Dermis blood vessel endothelial cell (primary cell): ENCODE measurements at regions not wholly inside any gene's neighbourhood (a gene's known extent, or its start where the extent isn't known, plus 50 kb on each side); places are given as distances from the start of the nearest gene placed in this dataset.
A peak's percentile ranks its signal among the peaks of the same experiment; 100 is the strongest.
"Not testable (repeated sequence)": the region's sequence is repeated elsewhere in the genome, so short reads cannot be mapped to it uniquely, and the experiment has no call there.

Experiments
- DNase-seq: peaks from one replicate; pipeline ENCODE4 v3.0.0; 2010

- DNase-seq: no peak
Observed at GRCh38 chr10:129057856-129058663, 409.0 kb upstream of the MGMT start.

GRCh38 chr10:129058664-129059155, 408.3 kb upstream of the MGMT start:
- no peak for DNase-seq

- no peak for DNase-seq
Observed at GRCh38 chr10:129059977-129060376, 407.1 kb upstream of the MGMT start.

GRCh38 chr10:129063212-129063611, 403.8 kb upstream of the MGMT start:
- no peak for DNase-seq

- no peak for DNase-seq
Observed at GRCh38 chr10:129063877-129064276, 403.2 kb upstream of the MGMT start.

- not testable (repeated sequence) for DNase-seq
Observed at GRCh38 chr10:129066529-129066928, 400.5 kb upstream of the MGMT start.

GRCh38 chr10:129071411-129071810, 395.6 kb upstream of the MGMT start:
- DNase-seq: not testable (repeated sequence)

GRCh38 chr10:129074939-129075338, 392.1 kb upstream of the MGMT start:
- DNase-seq: no peak

GRCh38 chr10:129075508-129075907, 391.5 kb upstream of the MGMT start:
- no peak for DNase-seq

- DNase-seq: no peak
Observed at GRCh38 chr10:129075927-129076326, 391.1 kb upstream of the MGMT start.

- no peak for DNase-seq
Observed at GRCh38 chr10:129078346-129078745, 388.7 kb upstream of the MGMT start.

GRCh38 chr10:129078746-129079145, 388.3 kb upstream of the MGMT start:
- DNase-seq: no peak

GRCh38 chr10:129079705-129080104, 387.3 kb upstream of the MGMT start:
- DNase-seq: no peak

GRCh38 chr10:129085811-129086210, 381.2 kb upstream of the MGMT start:
- DNase-seq: no peak

- DNase-seq: no peak
Observed at GRCh38 chr10:129089341-129089740, 377.7 kb upstream of the MGMT start.

GRCh38 chr10:129090165-129090564, 376.9 kb upstream of the MGMT start:
- DNase-seq: no peak

GRCh38 chr10:129090618-129091366, 376.2 kb upstream of the MGMT start:
- DNase-seq: no peak

- no peak for DNase-seq
Observed at GRCh38 chr10:129093641-129094040, 373.4 kb upstream of the MGMT start.

- DNase-seq: no peak
Observed at GRCh38 chr10:129094233-129094632, 372.8 kb upstream of the MGMT start.

- no peak for DNase-seq
Observed at GRCh38 chr10:129094861-129095260, 372.2 kb upstream of the MGMT start.

- DNase-seq: no peak
Observed at GRCh38 chr10:129095680-129096064, 371.4 kb upstream of the MGMT start.

- peak; percentile 63 for DNase-seq
Observed at GRCh38 chr10:129096065-129096984, 370.7 kb upstream of the MGMT start.
